GM18505 (cell line): ENCODE measurements at regions not wholly inside any gene's neighbourhood (a gene's known extent, or its start where the extent isn't known, plus 50 kb on each side); places are given as distances from the start of the nearest gene placed in this dataset.

Experiments used
- ATAC-seq: cut with Tn5 transposase; IDR thresholded peaks from one replicate; pipeline ENCODE4 v1.9.1; 2021; ENCODE audit not compliant: unreplicated experiment
- POLR2A ChIP-seq: IDR thresholded peaks from 4 replicates; pipeline ENCODE4 v1.6.1; 2011; ENCODE audit warnings: borderline replicate concordance; ENCODE audit not compliant: insufficient read depth, insufficient read length; ENCODE audit errors: extremely low read depth

- ATAC-seq: no peak
Measured at GRCh38 chr14:98606041-98606640, 665.9 kb downstream of the BCL11B start.

GRCh38 chr14:98606816-98607215 lies 665.2 kb downstream of the BCL11B start:
- ATAC-seq: no peak
- no peak for TF ChIP-seq POLR2A

More at GRCh38 chr14:98606041-98606640, 665.9 kb downstream of the BCL11B start:
- no peak for TF ChIP-seq POLR2A

- no peak for TF ChIP-seq POLR2A
- ATAC-seq: no peak
Measured at GRCh38 chr14:98607341-98607910, 664.6 kb downstream of the BCL11B start.

- ATAC-seq: no peak
- no peak for TF ChIP-seq POLR2A
Measured at GRCh38 chr14:98608071-98609060, 663.6 kb downstream of the BCL11B start.

GRCh38 chr14:98612434-98613200 lies 659.4 kb downstream of the BCL11B start:
- ATAC-seq: no peak

GRCh38 chr14:98614741-98615140 lies 657.3 kb downstream of the BCL11B start:
- no peak for ATAC-seq
- no peak for TF ChIP-seq POLR2A

More at GRCh38 chr14:98612434-98613200, 659.4 kb downstream of the BCL11B start:
- TF ChIP-seq POLR2A: no peak

GRCh38 chr14:98622208-98623051 lies 649.6 kb downstream of the BCL11B start:
- TF ChIP-seq POLR2A: no peak

GRCh38 chr14:98623788-98624415 lies 648.1 kb downstream of the BCL11B start:
- TF ChIP-seq POLR2A: no peak
- ATAC-seq: no peak

More at GRCh38 chr14:98622208-98623051, 649.6 kb downstream of the BCL11B start:
- ATAC-seq: no peak

- TF ChIP-seq POLR2A: no peak
Measured at GRCh38 chr14:98633380-98633779, 638.6 kb downstream of the BCL11B start.

GRCh38 chr14:98634043-98634820 lies 637.8 kb downstream of the BCL11B start:
- TF ChIP-seq POLR2A: no peak
- no peak for ATAC-seq

More at GRCh38 chr14:98633380-98633779, 638.6 kb downstream of the BCL11B start:
- ATAC-seq: no peak

- ATAC-seq: no peak
- TF ChIP-seq POLR2A: no peak
Measured at GRCh38 chr14:98638366-98638765, 633.6 kb downstream of the BCL11B start.
